DMS153 (cell line): ENCODE measurements at regions not wholly inside any gene's neighbourhood (a gene's known extent, or its start where the extent isn't known, plus 50 kb on each side); places are given as distances from the start of the nearest gene placed in this dataset.

Experiments used
- DNase-seq: peaks from one replicate; lab custom pipeline; 2025; lab: John Stamatoyannopoulos, UW

DNA sequence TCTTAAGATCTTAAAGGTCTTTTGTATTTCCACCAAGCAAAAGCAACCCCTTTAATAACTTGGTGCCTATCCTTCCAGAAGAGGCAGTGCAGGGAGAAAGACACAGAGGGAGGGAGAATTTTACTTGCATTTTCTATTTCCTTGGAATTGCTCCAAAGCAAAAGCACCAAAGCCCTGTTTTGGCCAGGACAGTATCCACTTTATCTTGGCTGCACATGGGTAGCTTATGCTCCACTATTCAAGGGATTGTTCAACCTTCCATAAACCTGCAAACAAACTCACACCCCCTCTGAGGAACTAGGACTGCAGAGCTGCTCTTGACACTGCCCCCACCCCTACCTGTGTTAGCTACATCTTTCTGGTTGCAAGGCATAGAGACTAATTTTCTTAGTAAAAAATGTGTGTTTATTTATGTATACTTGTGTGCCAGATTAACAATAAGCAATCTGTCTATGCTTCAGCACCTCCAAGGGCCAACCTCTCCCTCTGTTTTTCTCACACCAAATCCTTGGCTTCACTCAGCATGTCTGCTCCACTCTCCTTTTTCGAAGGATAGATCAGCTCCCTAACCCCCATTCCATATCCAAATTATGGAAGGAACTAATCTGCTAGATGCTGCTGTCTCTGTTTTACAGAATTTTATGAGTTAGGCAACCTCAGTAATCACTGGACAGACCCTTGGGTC, 68.1 kb upstream of the KLF12 start:
- DNase-seq: no peak

DNA sequence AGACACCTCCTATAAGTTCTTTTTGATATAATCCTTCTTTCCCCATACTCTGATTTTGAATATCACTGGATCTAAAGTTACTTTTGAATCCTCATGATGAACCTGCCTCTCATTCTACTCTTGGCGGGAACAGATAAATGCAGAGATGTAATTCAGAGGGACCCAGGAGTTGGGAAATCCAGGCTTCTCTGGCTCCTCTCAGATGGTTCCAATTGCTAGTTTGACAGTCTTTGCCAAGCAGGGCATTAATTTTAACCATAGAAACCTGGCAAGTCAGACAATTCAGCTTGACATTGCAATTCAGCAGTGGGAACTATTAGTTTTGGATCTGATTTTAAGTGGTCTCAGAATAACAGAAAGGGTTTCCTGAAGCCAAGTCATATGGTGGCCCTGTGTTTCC, 67.3 kb upstream of the KLF12 start:
- DNase-seq: no peak

DNA sequence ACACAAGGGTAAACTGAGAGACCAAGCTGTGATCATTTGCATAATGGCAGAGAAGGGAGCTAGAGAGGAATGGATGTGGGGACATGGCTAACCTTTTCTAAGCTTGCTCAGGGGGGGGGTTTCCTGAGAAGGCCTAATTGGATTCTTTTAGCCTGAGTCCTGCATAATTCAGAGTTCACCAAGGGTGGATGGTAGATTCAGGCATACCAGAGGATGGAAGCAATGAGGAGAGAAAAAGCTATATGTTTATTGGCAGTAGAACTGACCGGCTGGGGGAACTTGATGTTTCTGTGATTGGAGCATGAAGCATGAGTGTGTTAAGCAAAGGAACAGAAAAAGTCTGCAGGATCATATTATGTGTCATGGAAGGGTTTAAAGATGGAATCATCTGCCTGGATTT, 65.9 kb upstream of the KLF12 start:
- DNase-seq: no peak

DNA sequence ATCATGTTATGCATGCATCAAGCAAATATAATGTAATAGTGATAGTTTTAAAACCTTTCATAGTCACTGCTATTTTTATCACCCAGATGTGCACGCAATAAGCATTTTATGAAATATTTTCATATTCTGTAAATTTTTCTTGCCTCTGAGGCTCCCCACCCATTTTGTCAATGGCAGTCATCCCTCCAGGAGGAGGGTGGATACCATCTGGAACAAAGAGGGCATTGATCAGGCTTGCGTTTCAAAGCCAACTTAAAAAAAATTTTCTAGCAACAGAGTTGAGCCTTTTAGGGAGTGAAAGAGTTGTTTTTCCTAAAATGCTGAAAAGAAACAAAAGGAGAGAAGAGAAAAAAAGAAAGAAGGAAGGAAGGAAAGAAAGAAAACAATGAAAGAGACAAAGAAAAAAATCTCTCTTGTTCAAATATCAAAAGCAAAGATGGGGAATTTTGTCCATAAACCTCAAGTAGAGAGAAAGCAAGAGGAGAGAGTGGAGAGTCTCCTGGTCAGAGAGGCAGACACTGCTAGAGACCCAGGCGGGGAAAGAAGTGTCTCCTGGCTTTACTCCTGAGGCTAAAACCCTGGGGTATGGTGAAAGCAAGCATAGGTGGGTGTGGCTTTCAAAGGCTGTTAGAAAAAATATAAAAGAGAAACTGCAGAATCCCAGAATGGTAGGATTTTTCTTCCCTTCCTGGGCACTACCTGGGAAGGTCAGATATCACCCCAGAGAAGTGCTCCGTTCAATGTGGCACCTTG, 63.6 kb upstream of the KLF12 start:
- DNase-seq: no peak

DNA sequence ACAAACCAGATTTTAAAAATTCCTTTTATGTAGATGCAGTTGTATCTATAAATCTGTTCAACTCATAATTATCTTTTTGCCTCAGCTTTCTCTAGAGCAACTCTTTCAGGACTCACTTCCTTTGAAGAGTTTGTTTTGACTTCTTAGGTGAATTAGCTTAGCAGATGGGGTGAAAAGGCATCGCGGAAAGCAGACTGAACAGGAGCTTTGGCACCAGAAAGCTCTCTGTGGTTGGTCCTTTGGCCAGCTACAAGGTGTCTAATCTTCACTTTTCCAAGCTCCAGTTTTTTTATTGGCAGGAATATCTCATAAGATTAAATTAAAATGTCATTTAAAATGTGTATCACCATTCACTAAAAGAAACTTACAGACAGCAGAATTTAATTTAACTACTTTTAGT, 60.6 kb upstream of the KLF12 start:
- DNase-seq: no peak

DNA sequence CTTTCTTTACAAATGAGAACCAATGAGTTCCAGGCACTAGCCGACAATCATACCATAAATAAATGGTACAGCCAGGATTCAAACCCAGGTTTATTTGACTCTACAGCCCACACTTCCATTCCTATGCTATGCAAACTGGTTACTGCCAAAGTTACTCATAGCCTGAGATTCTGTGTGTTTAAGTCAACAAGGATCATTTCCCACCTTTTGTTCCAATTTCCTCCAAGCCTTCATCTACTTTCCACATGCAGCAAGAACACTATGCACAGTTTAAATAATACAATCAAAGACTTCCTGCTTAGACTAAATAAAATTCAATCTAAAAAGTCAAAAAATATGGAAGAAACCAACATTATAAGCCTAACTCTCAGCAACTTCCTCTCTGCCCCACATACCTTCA, 59.2 kb upstream of the KLF12 start:
- DNase-seq: no peak

DNA sequence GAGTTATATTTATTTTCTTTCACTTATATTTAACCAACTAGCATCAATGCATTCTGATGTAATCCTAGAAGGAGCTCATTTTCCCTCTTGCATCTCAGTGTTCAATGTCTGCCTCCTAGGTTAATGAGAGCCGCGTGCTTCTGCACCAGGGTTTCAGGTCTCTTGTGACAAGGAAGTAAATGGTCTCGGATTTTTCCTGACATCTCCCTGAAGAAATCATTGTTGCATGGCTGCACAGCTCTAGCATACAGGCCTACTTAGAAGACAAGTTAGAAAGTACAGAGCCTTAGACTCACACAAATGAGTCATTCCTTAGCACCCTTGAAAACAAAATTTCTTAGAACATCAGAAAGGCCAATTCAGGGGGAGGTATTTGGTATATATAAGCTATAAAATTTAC, 57.2 kb upstream of the KLF12 start:
- no peak for DNase-seq

DNA sequence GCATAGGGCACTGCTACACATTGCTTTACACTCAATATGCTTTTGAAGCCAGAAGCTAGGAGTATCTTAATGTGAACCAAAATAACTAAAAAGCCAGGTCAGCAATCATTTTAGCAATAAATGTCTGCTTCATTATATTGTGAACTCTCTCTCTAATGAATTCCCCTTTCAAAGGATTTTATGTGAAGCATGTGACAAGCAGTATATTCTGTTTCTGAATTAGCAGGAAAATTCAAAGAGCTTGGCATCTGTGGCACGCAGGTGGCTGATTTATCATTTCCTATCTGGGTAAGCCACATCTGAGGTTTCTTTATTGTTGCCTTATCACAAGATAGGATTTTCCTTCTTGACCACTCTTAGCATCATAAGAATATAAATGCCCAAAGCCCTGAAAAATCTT, 56.8 kb upstream of the KLF12 start:
- no peak for DNase-seq

DNA sequence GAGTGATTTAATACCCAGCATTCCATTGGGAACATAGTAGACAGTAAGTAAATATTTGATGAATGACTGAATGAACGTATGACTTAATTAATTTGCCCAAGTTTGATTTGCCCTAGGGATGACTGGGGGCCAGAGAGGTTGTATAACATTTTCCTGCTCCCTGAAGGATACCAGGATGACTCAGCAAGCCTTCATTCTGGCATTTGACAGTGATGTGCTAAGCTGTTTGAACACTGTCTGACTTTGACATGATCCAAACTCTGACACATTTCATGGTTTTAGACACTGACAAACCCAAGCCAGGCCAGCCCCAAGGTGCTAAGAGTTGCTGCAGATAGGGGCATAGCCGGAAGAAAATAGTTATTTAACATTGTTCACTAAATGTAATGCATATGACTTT, 53.4 kb upstream of the KLF12 start:
- no peak for DNase-seq

DNA sequence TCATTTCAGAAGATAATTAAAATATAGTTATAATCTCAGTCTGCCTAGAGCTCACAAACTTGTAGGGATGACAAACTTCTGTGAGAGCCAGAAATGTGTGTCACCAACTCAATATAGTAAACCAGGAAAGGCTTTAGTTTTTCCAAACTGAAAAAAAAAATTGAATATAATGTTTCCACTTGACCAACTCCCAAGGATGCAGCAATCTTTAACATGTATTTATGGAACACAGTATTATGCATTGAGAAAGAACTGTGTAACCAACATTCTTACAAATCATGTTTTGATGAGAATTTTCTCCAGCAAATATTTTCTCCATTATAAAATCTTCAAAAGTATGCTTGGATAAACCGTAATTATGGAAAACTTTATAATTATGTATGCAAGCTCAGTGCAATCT, 50.1 kb upstream of the KLF12 start:
- DNase-seq: no peak
